Stimulated activated CD4-positive, alpha-beta T cell treated with anti-CD3 and anti-CD28 coated beads, Interleukin-4, amount 100 ng/mL, for 1 hour (primary cell): ENCODE measurements at regions not wholly inside any gene's neighbourhood (a gene's known extent, or its start where the extent isn't known, plus 50 kb on each side); places are given as distances from the start of the nearest gene placed in this dataset.
"Not testable (repeated sequence)": the region's sequence is repeated elsewhere in the genome, so short reads cannot be mapped to it uniquely, and the experiment has no call there.

Experiments
- DNase-seq: peaks from one replicate; pipeline ENCODE4 v3.0.0-alpha.2; 2020

DNA sequence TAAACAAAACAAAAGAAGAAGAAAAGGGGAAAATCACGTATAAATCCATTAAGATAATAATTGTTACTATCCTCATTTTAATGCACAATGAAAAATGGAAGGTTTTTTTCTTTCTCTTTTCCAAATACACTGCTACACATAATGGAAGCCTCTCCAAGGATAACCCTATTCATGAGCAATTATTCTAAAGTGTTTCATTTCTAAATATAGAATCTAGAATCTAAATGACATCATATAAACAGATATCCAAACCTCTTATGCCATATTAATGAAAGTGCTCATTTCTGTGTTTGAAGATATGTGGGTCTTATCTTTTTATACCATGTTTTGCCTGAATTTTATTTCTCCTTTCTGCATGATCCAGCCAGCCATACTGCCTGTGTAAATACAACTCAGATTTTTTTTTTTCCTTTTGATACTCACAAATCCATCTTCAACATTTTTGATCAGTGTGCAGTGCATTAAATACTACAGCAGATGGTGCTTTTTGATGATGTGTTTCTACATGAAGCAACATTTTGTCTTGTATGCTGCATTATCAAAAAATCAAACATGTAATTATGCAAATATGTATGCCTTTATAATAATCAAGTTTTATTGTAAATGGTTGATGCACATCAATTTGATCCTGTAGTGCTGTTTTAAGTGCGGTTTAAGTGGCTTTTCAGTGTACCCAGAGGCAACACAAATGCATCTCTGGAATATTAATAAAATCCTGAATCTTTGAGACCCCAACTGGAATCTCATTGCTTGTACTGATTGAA, 625.6 kb upstream of the PTBP2 start:
- DNase-seq, result no peak

- no peak for DNase-seq
Measured at GRCh38 chr1:96096613-96097321, 624.8 kb upstream of the PTBP2 start.

GRCh38 chr1:96104506-96104905, 617.1 kb upstream of the PTBP2 start:
- DNase-seq, result no peak

DNA sequence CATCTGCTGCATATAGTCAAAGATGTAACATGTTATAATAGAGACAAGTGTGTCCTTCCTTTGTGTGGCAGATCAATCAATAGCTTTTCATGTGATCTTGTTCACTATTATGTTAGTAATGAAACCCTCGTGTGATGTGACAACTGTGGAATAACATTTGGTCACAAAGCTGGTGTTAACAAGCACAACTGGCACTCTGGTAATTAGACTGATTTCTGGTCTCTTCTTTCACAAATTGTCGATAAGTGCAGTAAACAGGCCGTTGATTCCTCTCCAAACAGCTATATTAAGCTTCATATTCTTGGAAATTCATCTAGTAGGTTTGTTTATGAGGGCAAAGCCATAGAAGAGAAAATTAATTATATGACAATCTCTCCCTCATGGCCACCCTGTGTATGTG, 616.7 kb upstream of the PTBP2 start:
- DNase-seq, result no peak

DNA sequence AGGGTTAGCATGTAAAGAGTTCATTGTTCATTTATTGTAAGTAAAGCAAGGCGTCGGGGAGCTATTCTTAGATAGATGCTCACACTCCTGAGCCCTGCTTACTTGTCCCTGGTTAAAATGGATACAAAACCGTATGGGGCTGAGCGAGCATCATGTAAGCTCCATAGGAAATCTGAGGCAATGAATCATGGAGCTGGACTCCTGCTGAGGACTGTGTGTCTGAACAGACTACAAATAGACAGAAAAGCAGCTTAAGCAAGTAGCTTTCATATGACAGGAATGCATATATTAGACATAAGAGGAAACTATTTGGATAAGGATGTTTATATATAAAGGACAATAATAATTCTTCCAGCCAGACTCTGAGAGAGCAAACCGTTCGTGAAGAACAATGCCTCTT, 604.9 kb upstream of the PTBP2 start:
- DNase-seq, result no peak

- DNase-seq, result no peak
Measured at GRCh38 chr1:96130432-96130831, 591.2 kb upstream of the PTBP2 start.

- DNase-seq, result no peak
Measured at GRCh38 chr1:96144636-96145035, 576.9 kb upstream of the PTBP2 start.

GRCh38 chr1:96145492-96145891, 576.1 kb upstream of the PTBP2 start:
- no peak for DNase-seq

GRCh38 chr1:96152957-96153356, 568.6 kb upstream of the PTBP2 start:
- not testable (repeated sequence) for DNase-seq

GRCh38 chr1:96157101-96157500, 564.5 kb upstream of the PTBP2 start:
- no peak for DNase-seq

- no peak for DNase-seq
Measured at GRCh38 chr1:96159379-96159778, 562.2 kb upstream of the PTBP2 start.

DNA sequence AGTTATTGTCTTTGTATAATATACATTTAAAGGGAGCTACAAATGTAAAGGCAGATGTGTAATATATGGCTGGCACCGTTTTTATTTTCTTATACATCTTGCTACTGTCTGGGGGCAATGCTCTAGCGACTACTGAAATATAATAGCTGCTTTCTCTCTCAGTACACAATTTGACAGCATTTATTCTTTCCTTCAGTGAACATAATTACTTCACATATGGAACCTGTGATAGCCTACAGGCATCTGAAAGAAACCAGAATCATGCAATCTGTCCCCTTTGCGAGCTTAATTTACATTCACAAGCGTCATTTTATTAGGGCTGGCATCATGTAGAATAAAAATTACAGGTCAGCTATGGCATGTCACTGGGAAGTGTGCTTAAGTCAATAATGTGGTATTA, 557.5 kb upstream of the PTBP2 start:
- no peak for DNase-seq

GRCh38 chr1:96178053-96178452, 543.5 kb upstream of the PTBP2 start:
- DNase-seq, result no peak

DNA sequence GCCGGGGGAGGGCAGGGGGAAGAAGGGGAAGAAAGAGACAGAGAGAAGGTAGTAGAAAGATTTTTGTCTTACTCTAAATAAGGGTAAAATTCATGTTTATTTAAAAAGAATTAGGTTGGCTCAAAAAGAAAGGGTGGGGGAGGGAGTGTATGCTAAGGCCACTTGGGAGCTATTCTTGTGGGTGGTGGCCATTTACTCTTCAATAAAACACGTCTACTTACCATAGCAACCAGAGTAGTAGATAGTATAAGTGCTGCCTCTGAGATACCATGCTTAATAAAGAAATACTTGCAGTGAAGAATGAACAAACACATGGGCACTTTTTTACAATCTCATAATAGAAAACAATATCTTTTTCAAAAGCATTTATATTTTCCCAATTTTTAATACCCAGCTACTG, 538.1 kb upstream of the PTBP2 start:
- DNase-seq, result no peak

- DNase-seq, result no peak
Measured at GRCh38 chr1:96183928-96184327, 537.7 kb upstream of the PTBP2 start.

- no peak for DNase-seq
Measured at GRCh38 chr1:96185181-96185580, 536.4 kb upstream of the PTBP2 start.

- no peak for DNase-seq
Measured at GRCh38 chr1:96187020-96187419, 534.6 kb upstream of the PTBP2 start.

- no peak for DNase-seq
Measured at GRCh38 chr1:96191165-96191564, 530.4 kb upstream of the PTBP2 start.

GRCh38 chr1:96206451-96206850, 515.1 kb upstream of the PTBP2 start:
- DNase-seq, result no peak

- no peak for DNase-seq
Measured at GRCh38 chr1:96207936-96208335, 513.6 kb upstream of the PTBP2 start.

GRCh38 chr1:96208428-96208827, 513.2 kb upstream of the PTBP2 start:
- DNase-seq, result no peak

DNA sequence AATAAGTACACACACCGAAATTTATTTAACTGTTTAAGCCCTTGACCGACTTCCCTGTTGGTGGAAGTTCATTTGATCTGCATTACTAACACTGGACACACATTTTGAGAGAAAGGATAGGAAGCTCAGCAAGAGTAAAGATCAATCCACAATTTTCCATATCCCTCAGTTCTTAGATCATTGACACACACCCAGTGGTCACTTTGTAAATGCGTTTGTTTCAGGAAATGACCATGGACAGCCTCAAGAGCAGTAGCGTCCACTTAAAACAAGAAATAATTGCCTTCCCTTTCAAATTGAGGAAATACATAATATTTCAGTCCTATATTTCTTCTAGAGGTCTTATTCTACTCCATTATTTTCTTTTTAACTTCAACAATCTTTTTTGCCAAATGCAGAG, 511.5 kb upstream of the PTBP2 start:
- DNase-seq, result no peak

- no peak for DNase-seq
Measured at GRCh38 chr1:96211202-96211601, 510.4 kb upstream of the PTBP2 start.

GRCh38 chr1:96214982-96215381, 506.6 kb upstream of the PTBP2 start:
- no peak for DNase-seq

DNA sequence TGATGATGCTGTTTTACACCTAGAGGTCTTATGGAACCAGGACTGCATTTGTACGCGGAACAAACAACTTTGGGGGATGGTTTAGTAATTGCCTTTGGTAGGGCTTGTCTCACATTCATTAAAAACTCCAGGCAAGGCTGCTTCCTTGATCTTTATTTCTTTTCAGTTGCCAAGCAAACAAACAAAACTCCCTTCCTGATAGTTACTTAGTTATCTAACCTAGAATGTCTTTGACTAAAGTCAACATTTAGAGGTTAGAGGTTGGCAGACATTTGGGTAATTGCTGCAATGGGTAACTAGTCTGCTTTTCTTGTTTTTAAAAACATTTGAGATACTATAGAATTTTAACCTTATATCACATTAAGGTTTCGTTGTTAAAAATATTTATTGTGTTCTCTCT, 500.9 kb upstream of the PTBP2 start:
- no peak for DNase-seq
